Suprapubic skin (tissue), 4 donors: ENCODE measurements at regions not wholly inside any gene's neighbourhood (a gene's known extent, or its start where the extent isn't known, plus 50 kb on each side); places are given as distances from the start of the nearest gene placed in this dataset.

Experiments
- CTCF ChIP-seq, 2 donors: fragments of 200-600 bp in 1 of 2; fragments of 450-650 bp in 1 of 2; sonication (generic) in 1 of 2; IDR thresholded peaks; one replicate each; pipeline ENCODE4 v1.5.1; 2016 to 2019; ENCODE audit warnings: antibody characterized with exemption in 2 of 2, mild to moderate bottlenecking in 1 of 2, moderate library complexity in 1 of 2
- EP300 ChIP-seq: sonication (generic); formaldehyde crosslinking; IDR thresholded peaks from one replicate; pipeline ENCODE4 v1.6.1; 2017; ENCODE audit warnings: antibody characterized with exemption
- POLR2A ChIP-seq, 2 donors: fragments of 450-650 bp; IDR thresholded peaks; one replicate each; pipeline ENCODE4 v1.6.1; 2017; ENCODE audit warnings: antibody characterized with exemption in 2 of 2, mild to moderate bottlenecking in 2 of 2, moderate library complexity in 2 of 2
- POLR2AphosphoS5 ChIP-seq, 3 donors: sonication (generic); formaldehyde crosslinking; IDR thresholded peaks; one replicate each; pipeline ENCODE4 v1.6.1; 2017; ENCODE audit warnings: antibody characterized with exemption in 3 of 3

DNA sequence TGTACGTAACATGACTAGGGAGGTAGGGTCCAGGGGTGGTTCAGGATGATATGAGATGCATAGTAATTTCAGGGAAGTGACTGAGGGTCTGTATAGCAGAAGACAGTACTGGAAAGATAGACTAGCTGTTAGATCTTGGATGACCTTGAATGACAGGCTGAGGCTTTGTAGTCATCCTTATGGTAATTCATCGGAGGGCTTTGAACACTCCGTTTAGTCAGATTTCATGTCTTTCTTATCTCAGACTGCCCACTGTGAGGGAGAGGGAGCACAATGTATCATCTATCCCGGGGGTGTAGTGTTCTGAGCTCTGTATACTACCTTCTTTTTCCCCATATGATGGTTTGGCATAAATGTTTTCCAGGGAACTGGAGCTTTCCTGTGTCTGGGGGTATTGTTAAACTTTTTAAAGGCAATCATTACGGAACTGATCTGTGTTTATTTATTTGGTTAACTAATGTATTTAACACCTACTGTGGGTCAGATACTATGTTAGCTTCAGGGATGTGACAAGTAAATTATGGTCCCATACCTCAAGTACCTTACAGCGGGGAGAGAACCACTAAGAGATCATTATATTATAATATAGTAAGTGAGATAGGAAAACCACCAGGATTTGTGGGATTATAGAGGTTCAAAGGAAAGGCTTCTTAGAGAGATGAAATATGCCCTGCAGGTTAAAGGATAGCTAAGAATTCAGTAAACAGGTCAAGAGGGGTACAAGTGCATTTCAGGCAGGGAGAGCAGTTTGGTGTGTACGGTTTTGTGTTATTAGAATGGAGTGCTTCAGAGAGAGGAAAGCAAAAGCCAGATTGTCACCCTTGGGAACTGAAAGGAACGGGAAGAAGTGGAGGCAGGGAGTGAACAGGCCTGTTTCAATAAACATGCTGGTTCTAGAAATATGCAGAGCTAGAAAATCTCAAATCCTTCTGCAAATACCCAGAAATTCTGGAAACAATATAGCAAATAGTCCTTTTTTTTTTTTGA is 164.8 kb upstream of the KL start:
- no peak for TF ChIP-seq CTCF (IDR thresholded peaks at IDR 0.05)
- TF ChIP-seq POLR2A (IDR thresholded peaks at IDR 0.05), result no peak
- no peak for TF ChIP-seq POLR2AphosphoS5 (IDR thresholded peaks at IDR 0.05)
- no peak for TF ChIP-seq EP300
